Choroid plexus epithelial cell (primary cell): ENCODE measurements at regions not wholly inside any gene's neighbourhood (a gene's known extent, or its start where the extent isn't known, plus 50 kb on each side); places are given as distances from the start of the nearest gene placed in this dataset.
A peak's percentile ranks its signal among the peaks of the same experiment; 100 is the strongest.

Experiments
- DNase-seq: peaks from one replicate; pipeline ENCODE4 v3.0.0-alpha.2; 2010; ENCODE audit warnings: low read depth
- H3K4me3 ChIP-seq: 2 replicates; pipeline ENCODE4 v1.5.1; 2011; ENCODE audit warnings: low read depth, mild to moderate bottlenecking, control low read depth, low read length, moderate library complexity
- TF ChIP-seq, protein P1 (sequence below): conservative IDR thresholded peaks from 2 replicates; pipeline ENCODE4 v1.5.1; 2011; ENCODE audit warnings: low read depth, mild to moderate bottlenecking, control low read depth, inconsistent platforms, low read length, moderate library complexity

DNA sequence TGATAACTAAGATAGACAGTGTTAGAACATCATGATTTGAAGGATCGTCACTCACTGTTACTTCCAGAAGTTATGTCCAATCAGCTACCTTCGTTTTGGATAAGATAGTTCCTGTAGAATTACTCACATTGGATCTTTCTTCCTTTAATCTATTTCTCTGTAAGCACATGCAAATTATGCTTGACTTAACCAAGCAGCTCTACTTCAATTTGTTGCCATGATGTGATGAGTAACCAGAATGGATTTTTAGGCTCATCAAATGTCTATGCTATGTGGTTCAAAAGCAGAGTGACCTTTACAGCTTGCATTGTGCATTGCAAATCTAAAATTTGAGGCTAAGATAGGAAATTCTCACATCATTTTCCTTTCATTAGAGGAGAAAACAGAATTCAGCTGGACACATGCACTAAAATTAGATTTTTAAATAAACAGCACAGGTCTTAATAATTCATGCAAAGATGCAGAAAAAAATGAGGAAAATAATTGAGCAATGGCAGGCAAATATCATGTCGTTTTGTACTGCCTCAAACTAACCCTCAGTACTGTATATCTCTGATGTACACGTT, 76.7 kb upstream of the ZFP64 start:
- TF ChIP-seq, protein P1, sequence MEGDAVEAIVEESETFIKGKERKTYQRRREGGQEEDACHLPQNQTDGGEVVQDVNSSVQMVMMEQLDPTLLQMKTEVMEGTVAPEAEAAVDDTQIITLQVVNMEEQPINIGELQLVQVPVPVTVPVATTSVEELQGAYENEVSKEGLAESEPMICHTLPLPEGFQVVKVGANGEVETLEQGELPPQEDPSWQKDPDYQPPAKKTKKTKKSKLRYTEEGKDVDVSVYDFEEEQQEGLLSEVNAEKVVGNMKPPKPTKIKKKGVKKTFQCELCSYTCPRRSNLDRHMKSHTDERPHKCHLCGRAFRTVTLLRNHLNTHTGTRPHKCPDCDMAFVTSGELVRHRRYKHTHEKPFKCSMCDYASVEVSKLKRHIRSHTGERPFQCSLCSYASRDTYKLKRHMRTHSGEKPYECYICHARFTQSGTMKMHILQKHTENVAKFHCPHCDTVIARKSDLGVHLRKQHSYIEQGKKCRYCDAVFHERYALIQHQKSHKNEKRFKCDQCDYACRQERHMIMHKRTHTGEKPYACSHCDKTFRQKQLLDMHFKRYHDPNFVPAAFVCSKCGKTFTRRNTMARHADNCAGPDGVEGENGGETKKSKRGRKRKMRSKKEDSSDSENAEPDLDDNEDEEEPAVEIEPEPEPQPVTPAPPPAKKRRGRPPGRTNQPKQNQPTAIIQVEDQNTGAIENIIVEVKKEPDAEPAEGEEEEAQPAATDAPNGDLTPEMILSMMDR = no peak
- H3K4me3 ChIP-seq = no peak overlapping the region
- peak; percentile 40 for DNase-seq

DNA sequence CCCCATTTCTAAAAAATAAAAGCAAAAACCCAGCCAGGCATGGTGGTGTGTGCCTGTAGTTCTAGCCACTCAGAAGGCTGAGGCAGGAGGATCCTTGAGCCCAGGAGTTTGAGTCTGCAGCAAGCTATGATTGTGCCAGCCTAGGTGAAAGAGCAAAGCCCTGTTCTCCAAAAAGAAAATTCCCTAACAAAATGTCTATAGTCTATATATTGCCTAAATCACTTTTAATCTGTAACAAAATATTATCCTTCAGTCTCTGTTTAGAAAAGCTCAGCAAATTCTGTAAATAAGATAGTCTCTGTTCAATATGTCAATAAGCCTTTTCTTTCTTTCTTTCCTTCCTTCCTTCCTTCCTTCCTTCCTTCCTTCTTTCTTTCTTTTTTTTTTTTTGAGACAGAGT, 75.8 kb upstream of the ZFP64 start:
- no peak for DNase-seq
- no peak overlapping the region for H3K4me3 ChIP-seq
- TF ChIP-seq, protein P1 = no peak

DNA sequence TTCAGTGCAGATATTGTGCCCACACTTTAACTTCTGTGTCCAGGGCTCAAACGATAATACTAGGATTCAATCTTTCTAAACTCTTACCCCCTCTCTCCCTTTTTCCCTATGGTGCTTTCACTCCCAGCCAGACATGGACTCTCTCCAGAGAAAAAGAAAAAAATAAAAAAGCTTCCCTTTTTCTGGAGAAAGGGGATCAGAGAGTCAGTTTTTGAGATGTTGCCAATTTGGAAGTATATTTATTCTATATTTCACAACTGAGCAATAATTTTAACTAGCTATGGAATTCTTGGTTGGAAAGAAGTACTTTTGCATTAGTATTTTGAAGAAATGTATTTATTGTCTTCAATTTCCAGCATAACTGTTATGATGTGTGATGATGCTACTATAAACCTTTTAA, 72.2 kb upstream of the ZFP64 start:
- no peak overlapping the region for H3K4me3 ChIP-seq
- no peak for DNase-seq
- TF ChIP-seq, protein P1 = no peak

DNA sequence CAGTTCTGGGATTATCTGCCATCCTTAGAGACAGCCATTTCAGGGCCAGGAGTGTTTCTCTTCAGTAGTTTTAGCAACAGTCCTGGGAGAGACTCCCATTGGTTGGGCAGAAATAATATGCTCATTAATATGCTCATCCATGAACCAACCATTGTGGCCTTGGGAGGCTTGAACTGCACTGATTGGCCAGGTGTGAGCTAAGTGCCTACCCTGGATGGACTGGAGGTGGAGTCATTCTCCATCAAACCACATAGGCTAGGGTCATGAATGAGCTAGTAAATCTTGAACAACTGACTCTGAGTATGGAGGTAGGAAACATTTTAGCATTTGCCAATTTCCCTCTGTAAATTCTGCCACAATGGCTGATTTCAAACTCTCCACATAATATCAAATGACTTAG, 70.2 kb upstream of the ZFP64 start:
- TF ChIP-seq, protein P1 = no peak
- no peak for DNase-seq
- H3K4me3 ChIP-seq = no peak overlapping the region

DNA sequence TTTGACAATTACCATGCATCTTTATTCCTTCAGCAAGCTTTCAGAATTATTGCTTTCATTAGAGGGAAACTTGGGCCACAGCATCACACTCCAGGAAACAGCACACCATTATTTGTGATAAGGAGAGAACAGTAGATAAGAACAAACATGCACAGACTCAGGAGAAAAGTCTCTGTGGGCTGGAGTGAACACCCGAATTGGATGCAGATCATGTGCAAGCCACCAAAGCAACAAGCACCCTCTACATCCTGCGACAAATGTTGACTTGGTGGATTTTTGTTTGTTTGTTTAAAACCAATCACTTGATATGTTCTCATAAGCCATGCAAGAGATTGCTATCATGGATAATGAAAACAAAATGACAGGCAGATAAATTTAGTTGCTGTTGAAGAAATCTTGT, 67.7 kb upstream of the ZFP64 start:
- TF ChIP-seq, protein P1 = no peak
- no peak for DNase-seq
- no peak overlapping the region for H3K4me3 ChIP-seq

DNA sequence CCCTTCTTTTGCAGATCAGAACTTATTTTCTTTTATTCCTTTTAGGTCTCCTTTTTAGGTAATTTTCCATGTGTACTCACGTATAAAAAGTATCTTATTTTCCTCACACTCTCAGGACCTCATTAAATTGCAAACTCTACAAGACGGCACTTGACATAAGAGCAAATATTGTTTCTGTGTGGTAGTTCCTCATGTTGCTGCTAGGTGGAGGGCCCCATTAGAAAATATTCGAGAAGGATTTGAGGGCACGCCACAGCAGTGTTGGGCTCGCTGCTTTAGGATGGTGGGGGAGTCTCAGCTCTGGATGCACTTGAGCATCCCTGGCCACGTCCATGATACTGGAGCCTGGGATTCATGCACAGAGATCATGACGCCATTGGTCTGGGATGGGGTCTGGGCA, 64.9 kb upstream of the ZFP64 start:
- TF ChIP-seq, protein P1 = no peak
- DNase-seq = no peak
- no peak overlapping the region for H3K4me3 ChIP-seq

DNA sequence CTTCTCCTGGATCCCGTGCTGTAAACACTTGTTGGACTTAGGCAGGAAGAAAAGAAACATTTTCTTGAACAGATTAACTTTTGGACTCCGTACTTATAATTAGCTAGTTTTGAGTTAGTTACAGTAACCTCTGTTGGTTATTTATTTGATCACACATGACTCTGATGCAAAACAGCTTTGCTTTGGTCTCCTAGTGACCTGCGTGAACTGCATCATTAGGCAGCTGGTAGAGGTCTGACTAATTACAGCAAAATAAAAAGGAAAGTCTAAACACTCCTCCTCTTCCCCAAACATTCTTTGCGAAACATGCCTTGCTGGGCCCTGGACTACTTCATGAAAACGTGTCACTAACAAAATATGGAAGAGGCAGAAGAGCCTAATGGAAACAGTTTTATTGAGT, 61.1 kb upstream of the ZFP64 start:
- TF ChIP-seq, protein P1 = no peak
- H3K4me3 ChIP-seq = no peak overlapping the region
- no peak for DNase-seq
